Esophagus muscularis mucosa (tissue), 4 donors: ENCODE measurements at regions not wholly inside any gene's neighbourhood (a gene's known extent, or its start where the extent isn't known, plus 50 kb on each side); places are given as distances from the start of the nearest gene placed in this dataset.

Source experiments
- DNase-seq: peaks from one replicate; pipeline ENCODE4 v3.0.0-alpha.2; 2017; ENCODE audit errors: extremely low spot score
- H3K27ac ChIP-seq, 4 donors: fragments of 200-600 bp; sonication (generic); replicated peaks in 1 of 4; 1 replicate in 3 of 4; 2 replicates in 1 of 4; pipeline ENCODE4 v1.5.1; 2016 to 2019; ENCODE audit warnings: mild to moderate bottlenecking in 1 of 4
- H3K27me3 ChIP-seq, 4 donors: fragments of 200-600 bp; sonication (generic); one replicate each; pipeline versions ENCODE4 v1.5.1 to v1.6.0; 2016 to 2019
- H3K36me3 ChIP-seq, 4 donors: fragments of 200-600 bp; sonication (generic); one replicate each; pipeline ENCODE4 v1.5.1; 2016 to 2019
- H3K4me1 ChIP-seq, 4 donors: fragments of 200-600 bp; sonication (generic); one replicate each; pipeline ENCODE4 v1.5.1; 2016 to 2019
- H3K4me3 ChIP-seq, 4 donors: fragments of 200-600 bp; sonication (generic); 1 replicate in 2 of 4; 2 replicates in 2 of 4; pipeline ENCODE4 v1.5.1; 2016 to 2019; ENCODE audit warnings: mild to moderate bottlenecking in 4 of 4, moderate library complexity in 1 of 4
- H3K9me3 ChIP-seq, 4 donors: fragments of 200-600 bp; sonication (generic); 1 replicate in 3 of 4; 2 replicates in 1 of 4; pipeline ENCODE4 v1.5.1; 2016 to 2019
- CTCF ChIP-seq, 3 experiments: fragments of 200-600 bp in 2 of 3; fragments of 450-650 bp in 1 of 3; sonication (generic) in 2 of 3; IDR thresholded peaks; one replicate each; pipeline ENCODE4 v1.5.1; 2017 to 2019; ENCODE audit warnings: antibody characterized with exemption in 3 of 3, mild to moderate bottlenecking in 2 of 3, moderate library complexity in 1 of 3
- EP300 ChIP-seq: sonication (generic); formaldehyde crosslinking; IDR thresholded peaks from one replicate; pipeline ENCODE4 v1.6.1; 2017; ENCODE audit warnings: antibody characterized with exemption
- POLR2A ChIP-seq: fragments of 450-650 bp; IDR thresholded peaks from one replicate; pipeline ENCODE4 v1.6.1; 2017; ENCODE audit warnings: antibody characterized with exemption, moderate library complexity, mild to moderate bottlenecking, low read depth
- POLR2AphosphoS5 ChIP-seq, 2 donors: sonication (generic); formaldehyde crosslinking; IDR thresholded peaks; one replicate each; pipeline ENCODE4 v1.6.1; 2017; ENCODE audit warnings: antibody characterized with exemption in 2 of 2
- WGBS: methylation state at CpG from one replicate; pipeline ENCODE4 v1.1.5; 2018; 5-methylcytosine and 5-hydroxymethylcytosine counted together
- intact Hi-C: fragments of 100-400 bp; cut with DNase I; formaldehyde crosslinking; loops from one replicate; pipeline ENCODE4 v1.15.1; 2023

DNA sequence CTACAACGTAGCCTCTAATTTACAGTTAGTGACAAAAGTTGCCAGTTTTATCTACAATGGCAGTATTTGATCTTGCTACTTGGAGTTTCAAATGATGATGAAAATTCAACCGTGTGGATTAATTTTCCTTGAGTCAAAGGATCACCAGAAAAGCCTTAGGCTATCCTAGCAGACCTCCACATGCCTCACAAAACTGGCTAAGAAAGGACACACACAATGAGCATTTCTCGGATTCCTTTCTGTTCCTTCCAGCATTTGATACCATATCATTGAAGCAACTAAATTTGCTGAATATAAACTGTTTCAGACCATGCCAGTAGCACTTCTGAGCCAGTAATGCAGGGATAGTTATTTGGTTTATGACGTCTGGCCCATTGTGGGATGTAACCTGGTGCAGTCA is 587.4 kb upstream of the MDFIC2 start:
- intact Hi-C loops = no loop called here
- Histone ChIP-seq H3K27ac (no peak overlapping the region), H3K27me3 (no peaks in the 10 kb centered on the region), H3K36me3 (no peaks in the 10 kb centered on the region), H3K4me3 (no peak overlapping the region), H3K9me3 (peaks cover 0 to 5% (median 0%) of the 10 kb centered on the region in 4 donors), H3K4me1 (no peaks in the 10 kb centered on the region)
- no peak for TF ChIP-seq EP300
- no peak for TF ChIP-seq POLR2AphosphoS5 (IDR thresholded peaks at IDR 0.05)
- no peak for TF ChIP-seq POLR2A
- TF ChIP-seq CTCF (IDR thresholded peaks at IDR 0.05) = no peak
- WGBS = 81% methylated on average over 4 of the region's 4 CpGs
- DNase-seq = no peak

GRCh38 chr3:70890020-70890394 is 577.6 kb upstream of the MDFIC2 start:
- no peak for TF ChIP-seq POLR2A
- TF ChIP-seq POLR2AphosphoS5 (IDR thresholded peaks at IDR 0.05) = no peak
- TF ChIP-seq CTCF (IDR thresholded peaks at IDR 0.05) = no peak
- TF ChIP-seq EP300 = no peak
- WGBS = 69% methylated on average over 3 of the region's 3 CpGs
- Histone ChIP-seq H3K27me3 (no peaks in the 10 kb centered on the region), H3K9me3 (no peaks in the 10 kb centered on the region), H3K36me3 (no peaks in the 10 kb centered on the region), H3K27ac (peak overlapping the region in 3 of 4 donors; percentile 65), H3K4me1 (peaks cover 11 to 15% (median 14%) of the 10 kb centered on the region in 4 donors), H3K4me3 (no peak overlapping the region)
- DNase-seq = no peak
- intact Hi-C loops = no loop called here

DNA sequence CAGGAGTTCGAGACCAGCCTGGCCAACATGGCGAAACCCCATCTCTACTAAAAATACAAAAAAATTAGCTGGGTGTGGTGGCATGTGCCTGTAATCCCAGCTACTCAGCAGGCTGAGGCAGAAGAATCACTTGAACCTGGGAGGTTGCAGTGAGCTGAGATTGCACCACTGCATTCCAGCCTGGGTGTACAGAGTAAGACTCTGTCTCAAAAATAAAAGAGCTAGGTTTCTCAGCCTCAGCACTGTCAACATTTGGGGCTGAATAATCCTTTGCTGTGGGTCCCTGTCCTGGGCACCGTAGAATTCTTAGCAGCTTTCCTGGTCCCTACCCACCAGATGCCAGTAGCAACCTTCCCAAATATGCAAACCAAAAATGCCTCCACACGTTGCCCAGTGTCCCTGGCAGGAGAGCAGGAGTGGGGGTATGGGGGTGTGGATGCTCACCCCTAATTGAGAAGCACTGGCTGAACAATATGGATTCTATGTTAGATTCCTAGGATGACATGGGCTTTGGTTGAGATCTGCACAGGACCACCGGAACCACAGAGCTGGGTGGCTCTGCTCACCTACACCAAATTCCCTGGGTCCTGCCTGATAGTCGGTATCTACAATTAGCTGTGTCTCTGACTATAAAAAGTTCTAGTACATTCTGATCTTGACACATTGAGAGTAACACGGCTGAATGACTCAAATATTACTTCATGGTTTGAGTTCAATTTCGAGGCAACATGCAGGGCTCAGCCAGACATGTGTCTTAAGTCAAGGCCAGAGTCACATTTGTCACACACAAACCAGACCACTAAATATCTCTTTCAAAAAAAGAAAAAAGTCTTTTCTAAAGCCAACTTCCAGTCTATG is 577.0 kb upstream of the MDFIC2 start:
- 71% methylated on average over 7 of the region's 8 CpGs for WGBS
- intact Hi-C loops = no loop called here
- Histone ChIP-seq H3K36me3 (no peaks in the 10 kb centered on the region), H3K27ac (peak overlapping the region; percentile 49 to 65 (median 65)), H3K9me3 (no peaks in the 10 kb centered on the region), H3K27me3 (no peaks in the 10 kb centered on the region), H3K4me3 (no peak overlapping the region), H3K4me1 (peaks cover 11 to 15% (median 14%) of the 10 kb centered on the region in 4 donors)
- DNase-seq = no peak
- peak in 1 of 2 donors; percentile 52 for TF ChIP-seq POLR2AphosphoS5 (IDR thresholded peaks at IDR 0.05)
- TF ChIP-seq POLR2A = no peak
- TF ChIP-seq CTCF (IDR thresholded peaks at IDR 0.05) = no peak

- TF ChIP-seq CTCF (IDR thresholded peaks at IDR 0.05) = no peak
- TF ChIP-seq EP300 = no peak
- TF ChIP-seq POLR2A = no peak
- TF ChIP-seq POLR2AphosphoS5 (IDR thresholded peaks at IDR 0.05) = no peak
- Histone ChIP-seq H3K27ac (no peak overlapping the region), H3K4me1 (peaks cover 11 to 15% (median 14%) of the 10 kb centered on the region in 4 donors), H3K36me3 (no peaks in the 10 kb centered on the region), H3K4me3 (no peak overlapping the region), H3K27me3 (no peaks in the 10 kb centered on the region), H3K9me3 (no peaks in the 10 kb centered on the region)
- WGBS = 91% methylated on average over 6 of the region's 6 CpGs
- DNase-seq = no peak
- intact Hi-C loops = no loop called here
These were observed 573.2 kb upstream of the MDFIC2 start for GRCh38 chr3:70885636-70886035.
